HG02610 (cell line): ENCODE measurements at regions not wholly inside any gene's neighbourhood (a gene's known extent, or its start where the extent isn't known, plus 50 kb on each side); places are given as distances from the start of the nearest gene placed in this dataset.
"Not testable (repeated sequence)": the region's sequence is repeated elsewhere in the genome, so short reads cannot be mapped to it uniquely, and the experiment has no call there.

ENCODE experiments used
- ATAC-seq: cut with Tn5 transposase; IDR thresholded peaks from one replicate; pipeline ENCODE4 v1.9.1; 2021; ENCODE audit warnings: mild to moderate bottlenecking, moderate library complexity; ENCODE audit not compliant: unreplicated experiment

DNA sequence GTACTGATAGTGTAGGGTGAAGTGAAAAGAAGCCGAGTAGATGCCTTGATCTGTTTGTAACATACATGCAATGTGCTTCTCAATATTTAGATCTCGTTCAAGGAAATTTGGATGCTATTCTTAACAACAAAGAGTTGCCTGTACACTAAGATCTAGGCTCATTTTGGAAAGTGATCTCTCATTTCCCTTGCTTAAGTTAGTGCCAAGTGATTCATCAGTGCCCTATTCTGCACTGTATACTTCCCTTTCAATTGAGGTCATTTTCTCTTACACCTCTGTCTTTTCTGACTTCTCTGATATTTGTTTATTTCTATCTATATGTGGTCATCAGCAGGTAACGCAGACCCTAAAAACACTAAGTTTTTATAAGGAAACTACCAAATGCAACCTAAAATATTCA is 528.6 kb upstream of the PTPRD start:
- no peak for ATAC-seq

GRCh38 chr9:11142965-11143738 is 530.4 kb upstream of the PTPRD start:
- no peak for ATAC-seq

GRCh38 chr9:11144746-11145145 is 531.9 kb upstream of the PTPRD start:
- no peak for ATAC-seq

- ATAC-seq = no peak
Measured at GRCh38 chr9:11148189-11148588, 535.4 kb upstream of the PTPRD start.

DNA sequence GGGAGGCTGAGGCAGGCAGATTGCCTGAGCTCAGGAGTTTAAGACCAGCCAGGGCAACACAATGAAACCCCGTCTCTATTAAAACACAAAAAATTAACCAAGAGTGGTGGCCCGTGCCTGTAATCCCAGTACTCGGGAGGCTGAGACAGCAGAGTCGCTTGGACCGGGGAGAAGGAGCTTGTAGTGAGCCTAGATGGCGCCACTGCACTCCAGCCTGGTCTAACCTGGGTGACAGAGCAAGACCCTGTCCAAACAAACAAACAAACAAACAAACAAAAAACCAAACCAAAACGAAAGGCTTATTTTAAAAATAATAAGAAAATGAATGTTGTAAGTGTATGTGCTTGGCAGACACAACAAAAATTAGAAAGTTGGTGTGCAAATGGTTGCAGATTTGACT is 536.3 kb upstream of the PTPRD start:
- no peak for ATAC-seq

DNA sequence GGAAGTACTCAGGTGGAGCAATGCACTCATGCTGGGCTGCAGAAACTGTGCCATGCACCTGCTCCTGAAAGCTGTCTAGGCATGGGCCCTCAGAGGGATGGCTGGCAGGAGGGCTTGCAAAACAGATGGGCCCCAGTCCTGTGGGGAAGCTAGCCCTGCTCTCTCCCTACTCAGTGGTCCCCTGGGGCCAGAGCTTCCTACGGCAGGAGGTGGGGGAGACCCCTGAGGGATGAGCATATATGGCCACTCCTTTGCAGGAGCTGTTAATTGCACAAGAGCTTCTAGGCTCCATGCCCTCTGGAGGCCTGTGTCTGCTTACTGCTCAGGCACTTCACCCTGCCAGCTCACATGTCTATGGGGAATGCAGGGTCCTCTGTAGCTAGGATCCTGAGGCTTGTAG is 545.3 kb upstream of the PTPRD start:
- no peak for ATAC-seq

- no peak for ATAC-seq
Measured at GRCh38 chr9:11158676-11159075, 545.9 kb upstream of the PTPRD start.

GRCh38 chr9:11159318-11159862 is 546.6 kb upstream of the PTPRD start:
- no peak for ATAC-seq

DNA sequence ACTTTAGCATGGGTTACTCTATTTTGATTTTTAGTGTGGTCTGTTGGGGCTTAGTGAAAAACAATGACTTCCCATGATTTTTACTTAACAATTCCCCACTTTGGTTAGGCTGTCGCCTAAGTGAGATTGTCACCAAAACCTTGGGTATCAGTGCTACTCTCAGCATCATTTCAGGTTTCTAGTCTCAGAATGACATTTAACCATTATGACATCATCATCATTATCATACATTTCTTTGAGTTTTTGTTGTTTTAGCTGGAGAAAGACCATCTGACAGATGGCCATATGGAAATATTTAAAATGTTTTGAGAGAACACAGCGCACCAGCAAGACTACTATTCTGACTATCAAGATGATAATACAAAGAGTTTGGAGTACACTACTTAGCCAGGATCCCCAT is 551.0 kb upstream of the PTPRD start:
- no peak for ATAC-seq

GRCh38 chr9:11182001-11182400 is 569.2 kb upstream of the PTPRD start:
- no peak for ATAC-seq

GRCh38 chr9:11190719-11191118 is 577.9 kb upstream of the PTPRD start:
- ATAC-seq = no peak

- no peak for ATAC-seq
Measured at GRCh38 chr9:11192993-11193392, 580.2 kb upstream of the PTPRD start.

- ATAC-seq = no peak
Measured at GRCh38 chr9:11194246-11194645, 581.4 kb upstream of the PTPRD start.

DNA sequence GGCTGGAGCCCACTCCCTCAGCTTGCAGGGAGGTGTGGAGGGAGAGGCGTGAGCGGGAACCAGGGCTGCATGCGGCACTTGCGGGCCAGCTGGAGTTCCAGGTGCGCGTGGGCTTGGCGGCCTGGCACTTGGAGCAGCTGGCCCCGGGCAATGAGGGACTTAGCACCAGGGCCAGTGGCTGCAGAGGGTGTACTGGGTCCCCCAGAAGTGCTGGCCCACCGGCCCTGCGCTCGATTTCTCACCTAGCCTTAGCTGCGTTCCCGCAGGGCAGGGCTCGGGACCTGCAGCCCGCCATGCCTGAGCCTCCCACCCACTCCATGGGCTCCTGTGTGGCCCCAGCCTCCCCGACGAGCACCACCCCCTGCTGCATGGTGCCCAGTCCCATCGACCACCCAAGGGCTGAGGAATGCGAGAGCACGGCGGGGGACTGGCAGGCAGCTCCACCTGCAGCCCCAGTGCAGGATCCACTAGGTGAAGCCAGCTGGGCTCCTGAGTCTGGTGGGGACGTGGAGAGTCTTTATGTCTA is 584.1 kb upstream of the PTPRD start:
- ATAC-seq = not testable (repeated sequence)

- no peak for ATAC-seq
Measured at GRCh38 chr9:11199335-11199734, 586.5 kb upstream of the PTPRD start.

- ATAC-seq = no peak
Measured at GRCh38 chr9:11204521-11204920, 591.7 kb upstream of the PTPRD start.

- no peak for ATAC-seq
Measured at GRCh38 chr9:11206925-11207324, 594.1 kb upstream of the PTPRD start.

DNA sequence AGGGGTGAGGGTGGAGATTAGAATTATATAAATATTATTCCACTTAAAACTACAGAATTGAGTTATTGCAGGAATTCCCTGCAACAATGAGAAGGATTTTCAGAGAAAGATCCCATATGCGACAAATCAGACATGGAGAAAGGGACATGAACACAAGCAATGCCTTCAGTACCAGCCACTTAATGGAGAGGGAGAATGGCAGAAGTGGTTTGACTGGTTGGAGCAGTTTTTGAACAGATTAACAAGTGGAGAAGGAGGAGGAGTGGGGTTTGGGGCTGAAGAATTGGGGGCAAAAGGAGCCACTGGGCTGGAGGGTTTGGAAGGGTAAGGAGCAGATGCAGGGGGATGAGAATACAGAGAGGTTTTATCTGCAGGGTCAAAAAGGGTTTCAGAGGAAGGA is 620.9 kb upstream of the PTPRD start:
- no peak for ATAC-seq

DNA sequence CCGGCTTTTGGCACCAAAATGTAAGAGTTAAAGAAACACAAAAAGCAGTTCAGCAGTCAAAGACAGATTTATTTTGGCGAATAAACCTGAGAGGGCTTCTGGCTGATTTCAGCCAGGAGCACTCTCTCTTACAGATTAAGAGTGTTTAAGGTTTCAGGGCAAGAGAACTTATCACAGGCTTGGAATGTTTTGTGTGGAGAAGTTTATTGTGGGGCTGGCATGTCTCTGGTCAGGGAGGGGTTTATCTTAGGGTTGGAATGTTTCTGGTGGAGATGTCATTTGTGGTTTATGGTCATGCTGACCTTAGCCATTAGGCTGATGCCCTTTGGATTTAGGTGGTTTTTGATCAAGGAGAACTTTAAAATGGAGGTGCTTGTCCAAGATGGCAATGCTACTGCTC is 622.3 kb upstream of the PTPRD start:
- ATAC-seq = no peak

- peak; percentile 45 for ATAC-seq
Measured at GRCh38 chr9:11241779-11242178, 629.0 kb upstream of the PTPRD start.

- no peak for ATAC-seq
Measured at GRCh38 chr9:11257992-11258391, 645.2 kb upstream of the PTPRD start.

DNA sequence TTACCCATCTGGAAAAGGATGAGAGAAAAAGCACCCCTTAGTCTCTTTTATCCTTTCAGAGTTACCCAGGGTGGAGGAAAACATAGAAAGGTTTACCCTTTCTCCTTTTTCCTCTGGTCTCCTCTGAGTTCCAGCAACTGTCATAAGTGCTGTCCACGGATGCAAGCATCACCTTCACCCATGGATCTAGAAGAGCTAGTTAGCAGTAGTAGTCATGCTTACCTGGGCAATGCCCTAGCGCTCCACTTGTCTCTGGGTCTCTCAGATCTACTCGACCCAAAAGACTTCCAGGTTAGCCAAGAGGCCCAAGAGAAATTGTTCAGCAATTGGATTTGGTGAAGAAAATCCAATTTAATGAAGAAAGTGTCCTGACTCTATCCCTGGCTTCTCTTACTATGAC is 656.2 kb upstream of the PTPRD start:
- ATAC-seq = no peak
